ENCODE measurements at regions not wholly inside any gene's neighbourhood (a gene's known extent, or its start where the extent isn't known, plus 50 kb on each side); places are given as distances from the start of the nearest gene placed in this dataset.

DNA sequence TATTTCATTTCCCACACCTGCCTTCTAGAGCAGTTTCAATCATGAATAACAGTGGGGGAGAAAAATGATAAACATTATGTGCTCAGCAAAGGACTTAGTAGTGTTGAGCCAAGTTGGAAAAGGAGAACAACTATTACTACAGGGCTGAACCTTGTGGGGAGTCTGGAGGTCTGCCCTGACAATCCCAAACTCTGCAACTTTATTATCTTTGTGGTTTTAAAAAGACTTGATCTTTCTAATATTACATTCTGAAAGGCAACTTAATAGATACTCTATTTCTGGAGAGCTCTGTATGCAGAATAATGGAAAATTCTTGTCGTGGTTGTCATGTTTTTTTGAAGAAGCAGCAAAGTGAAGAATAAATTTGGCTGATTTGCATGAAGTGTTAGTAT lies 116.1 kb downstream of the SPCS3 start:
- H3K4me2 ChIP-seq (ENCODE audit: low read length) = no peak overlapping the region
- no peaks in the 10 kb centered on the region for H4K20me1 ChIP-seq (ENCODE audit: insufficient read depth)
- TF ChIP-seq SRF (IDR thresholded peaks at IDR 0.05; ENCODE audit: low read depth) (no peak), ATF3 (IDR thresholded peaks at IDR 0.05) (no peak), ZBTB33 (IDR thresholded peaks at IDR 0.05; ENCODE audit: extremely low read depth, insufficient replicate concordance, low read length) (no peak), EGR1 (IDR thresholded peaks at IDR 0.05; ENCODE audit: low read depth) (no peak), REST (IDR thresholded peaks at IDR 0.05; ENCODE audit: low read depth) (no peak), CTCF (IDR thresholded peaks at IDR 0.05 in 2 of 3, conservative IDR thresholded peaks at IDR 0.05 in 1 of 3; ENCODE audit: borderline replicate concordance in 1 of 3, insufficient read depth in 1 of 3, low read depth in 2 of 3, low read length in 2 of 3) (no peak), POLR2AphosphoS5 (IDR thresholded peaks at IDR 0.05; ENCODE audit: low read depth, low read length) (no peak), EZH2phosphoT487 (IDR thresholded peaks at IDR 0.05; ENCODE audit: borderline replicate concordance) (no peak), ZNF274 (IDR thresholded peaks at IDR 0.05; ENCODE audit: low read depth, low read length) (no peak), ZFX (IDR thresholded peaks at IDR 0.05) (no peak), SIN3A (IDR thresholded peaks at IDR 0.05; ENCODE audit: low read depth) (no peak), CBX3 (IDR thresholded peaks at IDR 0.05; ENCODE audit: low read depth) (no peak), MAX (IDR thresholded peaks at IDR 0.05) (no peak), SP1 (IDR thresholded peaks at IDR 0.05; ENCODE audit: low read depth) (no peak), JUND (IDR thresholded peaks at IDR 0.05) (no peak), CEBPB (IDR thresholded peaks at IDR 0.05; ENCODE audit: low read depth) (no peak), EZH2 (IDR thresholded peaks at IDR 0.05) (no peak), ELF1 (IDR thresholded peaks at IDR 0.05; ENCODE audit: borderline replicate concordance, low read depth) (no peak), YY1 (IDR thresholded peaks at IDR 0.05; ENCODE audit: extremely low read depth, insufficient replicate concordance, low read depth, low read length) (no peak)
- H3K9me2 ChIP-seq (ENCODE audit: insufficient read depth) = no peaks in the 10 kb centered on the region
- no peaks in the 10 kb centered on the region for H3K4me1 ChIP-seq (ENCODE audit: control insufficient read depth in 1 of 2, insufficient read depth in 2 of 2, low read length in 2 of 2)
- POLR2A ChIA-PET = no interaction called here
- RAD21 ChIA-PET (ENCODE audit: low non-redundant PET in 1 of 2, low total read pairs in 2 of 2, uncharacterized antibody in 2 of 2, unreplicated experiment in 2 of 2) = no interaction called here
- H3K9ac ChIP-seq (ENCODE audit: low read length) = no peak overlapping the region
- H3K4me3 ChIP-seq (replicated peaks in 1 of 2; ENCODE audit: low read depth in 1 of 2, low read length in 2 of 2) = no peak overlapping the region
- CTCF ChIA-PET = no interaction called here
- no peaks in the 10 kb centered on the region for H3K36me3 ChIP-seq (ENCODE audit: control insufficient read depth in 1 of 2, insufficient read depth in 2 of 2, low read length in 2 of 2)
- BruUV-seq (replicated peaks) = no TSS peak
- intact Hi-C loops (cut with micrococcal nuclease) = no loop called here
- ATAC-seq (no peak), DNase-seq (ENCODE audit: low read depth, low spot score) (no peak)
- H3K79me2 ChIP-seq (ENCODE audit: insufficient read depth, low read length) = no peaks in the 10 kb centered on the region
- no peaks in the 10 kb centered on the region for H3K27me3 ChIP-seq (ENCODE audit: insufficient read depth, low read length)
- no peak overlapping the region for H3K27ac ChIP-seq (ENCODE audit: low read depth, low read length)
- H2AFZ ChIP-seq (ENCODE audit: low read depth, low read length, poor library complexity, severe bottlenecking) = no peak overlapping the region
- no peaks in the 10 kb centered on the region for H3K9me3 ChIP-seq (ENCODE audit: control insufficient read depth in 1 of 2, insufficient read depth in 1 of 2, low read depth in 1 of 2, low read length in 2 of 2)
